HG02798 (cell line): ENCODE measurements at regions not wholly inside any gene's neighbourhood (a gene's known extent, or its start where the extent isn't known, plus 50 kb on each side); places are given as distances from the start of the nearest gene placed in this dataset.
"Not testable (repeated sequence)": the region's sequence is repeated elsewhere in the genome, so short reads cannot be mapped to it uniquely, and the experiment has no call there.

ENCODE experiments used
- ATAC-seq: cut with Tn5 transposase; IDR thresholded peaks from one replicate; pipeline ENCODE4 v1.9.1; 2021; ENCODE audit warnings: mild to moderate bottlenecking; ENCODE audit not compliant: unreplicated experiment, poor library complexity

DNA sequence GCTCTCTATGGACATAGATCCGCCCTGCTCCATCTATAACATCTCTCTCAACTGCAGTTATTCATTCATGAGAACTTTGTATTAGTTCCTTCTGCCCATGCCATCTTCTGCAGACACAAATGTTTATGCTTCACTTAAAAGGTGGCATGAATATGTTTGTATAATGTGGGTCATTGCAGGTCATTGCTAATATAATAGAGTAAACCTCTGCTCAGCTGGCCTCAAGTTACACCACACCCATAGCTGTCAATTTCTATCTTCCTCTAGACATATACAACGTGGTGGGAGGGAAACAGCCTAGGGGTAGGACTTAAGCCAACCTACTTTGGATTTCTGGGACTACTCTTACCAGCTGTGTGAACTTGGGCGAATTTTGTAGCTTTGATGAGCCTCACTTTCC is 129.8 kb downstream of the ATXN3L start:
- no peak for ATAC-seq

DNA sequence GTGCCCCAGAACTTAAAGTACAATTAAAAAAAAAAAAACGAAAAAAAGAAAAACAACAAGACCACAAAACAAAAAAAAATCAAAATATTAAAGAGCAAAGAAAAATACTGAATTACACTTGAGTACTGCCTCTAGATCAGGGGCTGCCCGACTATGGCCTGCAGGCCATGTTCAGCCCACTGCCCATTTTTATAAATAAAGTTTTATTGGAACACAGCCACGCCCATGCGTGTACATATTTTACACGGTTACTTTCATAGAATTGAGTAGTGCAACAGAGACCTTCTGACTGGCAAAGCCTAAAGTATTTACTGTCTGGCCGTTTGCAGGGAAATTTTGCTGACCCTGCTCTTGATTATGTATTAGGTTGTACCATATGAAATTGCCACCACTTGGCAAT is 130.5 kb downstream of the ATXN3L start:
- ATAC-seq, result no peak

- ATAC-seq, result no peak
Observed at GRCh38 chrX:13188731-13189309, 131.0 kb downstream of the ATXN3L start.

GRCh38 chrX:13186643-13187042 is 133.2 kb downstream of the ATXN3L start:
- ATAC-seq, result not testable (repeated sequence)

DNA sequence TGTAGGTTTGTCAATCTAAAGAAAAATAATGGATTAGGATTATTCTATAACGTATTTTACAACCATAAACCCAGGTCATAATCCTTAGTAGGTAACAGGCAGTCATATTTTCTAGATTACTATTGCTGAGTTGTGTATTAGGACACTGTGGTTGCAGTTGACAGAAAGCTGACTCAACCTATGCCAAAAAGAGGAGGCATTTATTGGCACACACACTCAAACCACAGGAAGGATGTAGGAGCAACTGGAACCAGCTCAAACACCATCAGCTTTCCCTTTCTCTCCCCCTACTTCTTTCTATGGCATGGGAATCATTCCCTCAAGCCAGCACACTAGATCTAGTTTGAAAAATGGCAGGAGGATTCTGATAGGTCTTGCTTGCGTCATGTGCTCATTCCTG is 136.4 kb upstream of the FAM9C start:
- ATAC-seq, result no peak

DNA sequence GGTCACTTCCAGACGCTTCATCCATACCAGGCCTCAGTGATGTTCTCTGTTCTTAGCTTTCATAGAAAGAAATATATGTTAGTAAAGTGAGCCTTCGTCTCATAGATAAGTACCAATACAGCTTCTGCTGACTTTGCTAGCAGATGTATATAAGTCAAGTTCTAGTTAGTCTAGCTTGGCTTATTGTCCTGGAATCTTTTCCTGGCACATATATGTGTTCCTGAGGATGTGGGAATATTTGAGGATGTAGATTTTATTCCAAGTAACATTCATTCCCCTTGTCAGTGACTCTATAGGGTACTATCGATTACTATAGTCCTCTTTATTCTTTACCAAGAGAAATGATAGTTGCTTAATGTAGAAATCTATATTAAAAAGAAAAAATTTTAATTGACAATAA is 135.2 kb upstream of the FAM9C start:
- ATAC-seq, result no peak

DNA sequence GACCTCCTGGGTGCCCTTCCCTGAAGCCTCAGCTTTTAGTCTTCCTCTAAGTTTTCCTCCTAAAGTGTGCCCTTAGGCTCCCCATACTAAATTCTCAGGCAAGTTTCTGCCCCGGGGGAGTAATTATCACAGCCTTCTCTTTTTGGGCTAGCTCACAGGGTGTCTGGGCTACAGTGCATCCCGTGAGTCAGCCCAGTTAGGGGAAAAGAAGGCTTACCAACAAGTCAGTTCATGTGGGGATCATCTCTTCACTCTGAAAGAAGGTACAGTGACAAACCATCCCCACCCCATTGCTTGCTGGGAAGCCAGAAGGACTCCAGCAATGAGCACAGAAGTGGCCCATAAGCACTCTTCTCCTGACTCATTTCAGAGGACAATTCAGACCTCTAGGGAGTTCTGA is 134.7 kb upstream of the FAM9C start:
- ATAC-seq, result no peak

DNA sequence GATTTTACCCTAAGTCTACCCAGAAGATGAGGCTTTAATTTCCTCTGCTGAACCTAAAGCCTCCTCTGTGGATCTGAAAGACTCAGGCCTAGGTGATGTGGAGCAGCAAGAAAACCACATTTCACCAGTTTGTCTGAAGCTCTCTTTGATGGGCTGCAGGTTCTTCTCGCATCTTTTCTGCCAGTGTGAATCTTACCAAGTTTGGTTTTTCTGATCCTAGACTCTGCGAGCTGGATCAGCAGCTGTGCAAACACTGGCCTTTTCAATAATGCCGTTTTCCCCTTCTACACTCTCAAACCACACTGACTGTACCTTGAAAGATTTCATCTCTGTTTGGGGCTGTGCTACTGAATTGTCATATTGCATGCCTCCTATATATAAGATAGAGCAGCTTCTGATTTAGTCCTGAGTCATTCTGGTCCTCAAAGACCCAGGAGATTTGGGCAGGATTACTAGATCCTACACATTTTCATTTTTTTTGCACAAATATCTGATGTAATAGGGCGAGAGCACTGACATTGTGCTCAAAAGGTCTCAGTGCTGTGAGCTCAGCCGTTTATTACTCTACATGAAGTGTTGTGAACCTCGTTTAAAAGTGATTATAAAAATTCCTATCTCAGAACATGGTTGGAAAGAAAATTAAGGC is 133.6 kb upstream of the FAM9C start:
- ATAC-seq, result no peak

- ATAC-seq, result no peak
Observed at GRCh38 chrX:13175056-13175455, 130.6 kb upstream of the FAM9C start.

DNA sequence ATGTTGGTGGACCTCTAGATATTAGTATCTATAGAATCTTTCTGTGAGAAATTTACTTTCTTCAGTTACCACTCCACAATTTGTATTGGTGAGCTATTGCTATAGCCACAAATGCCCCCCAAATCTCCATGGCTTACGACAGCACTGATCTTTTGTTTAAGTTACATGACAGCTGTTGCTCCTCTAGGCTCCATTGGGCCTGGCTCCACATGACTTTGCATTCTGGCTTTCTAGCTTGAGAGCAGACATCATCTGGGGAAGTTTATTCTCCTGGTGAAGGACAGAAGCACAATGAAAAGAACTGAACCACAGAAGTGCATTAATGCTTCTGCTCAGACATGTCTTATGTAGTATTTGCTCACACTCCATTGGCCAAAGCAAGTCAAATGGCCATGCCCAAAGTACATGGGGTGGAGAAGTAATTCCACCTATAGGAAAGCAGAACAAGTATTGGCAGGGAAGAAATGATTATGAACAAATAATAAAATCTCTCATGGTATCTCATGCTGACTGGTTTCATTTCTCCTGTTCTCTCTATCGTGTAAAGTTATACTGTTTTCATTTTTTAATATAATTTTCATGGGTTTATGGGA is 126.6 kb upstream of the FAM9C start:
- ATAC-seq, result no peak

DNA sequence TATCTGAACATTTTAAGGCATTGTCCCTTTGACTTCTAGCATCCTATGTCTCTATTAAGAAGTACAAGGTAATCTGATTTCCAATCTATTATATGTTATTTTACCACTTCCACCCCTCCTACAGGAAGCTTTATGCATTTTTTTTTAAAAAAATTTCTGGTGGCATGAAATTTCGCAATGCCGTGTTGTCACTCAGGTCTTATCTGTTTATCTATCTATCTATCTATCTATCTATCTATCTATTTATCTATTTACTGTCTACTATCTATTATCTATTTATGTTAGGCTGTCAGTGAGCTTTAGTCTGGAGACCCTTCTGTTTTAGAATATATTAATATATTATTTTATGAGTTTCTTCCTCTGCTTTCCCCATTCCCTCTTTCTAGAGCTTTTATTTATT is 125.3 kb upstream of the FAM9C start:
- no peak for ATAC-seq

DNA sequence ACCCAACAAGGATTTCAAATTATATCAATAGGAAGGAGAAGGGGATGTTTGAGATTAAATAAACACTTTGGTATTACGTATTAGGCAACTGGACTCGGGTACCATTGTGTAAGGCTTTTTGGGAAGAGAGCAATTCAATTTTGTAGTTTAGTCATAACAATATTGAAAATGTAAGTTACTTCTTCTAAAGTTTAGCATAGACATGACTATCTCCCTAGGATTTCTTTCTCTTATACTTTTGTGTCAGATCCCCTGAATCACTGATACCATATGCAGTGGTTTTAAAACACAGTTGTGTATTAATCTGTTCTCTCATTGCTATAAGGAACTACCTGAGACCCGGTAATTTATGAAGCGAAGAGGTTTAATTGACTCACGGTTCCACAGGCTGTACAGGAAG is 123.8 kb upstream of the FAM9C start:
- ATAC-seq, result no peak

DNA sequence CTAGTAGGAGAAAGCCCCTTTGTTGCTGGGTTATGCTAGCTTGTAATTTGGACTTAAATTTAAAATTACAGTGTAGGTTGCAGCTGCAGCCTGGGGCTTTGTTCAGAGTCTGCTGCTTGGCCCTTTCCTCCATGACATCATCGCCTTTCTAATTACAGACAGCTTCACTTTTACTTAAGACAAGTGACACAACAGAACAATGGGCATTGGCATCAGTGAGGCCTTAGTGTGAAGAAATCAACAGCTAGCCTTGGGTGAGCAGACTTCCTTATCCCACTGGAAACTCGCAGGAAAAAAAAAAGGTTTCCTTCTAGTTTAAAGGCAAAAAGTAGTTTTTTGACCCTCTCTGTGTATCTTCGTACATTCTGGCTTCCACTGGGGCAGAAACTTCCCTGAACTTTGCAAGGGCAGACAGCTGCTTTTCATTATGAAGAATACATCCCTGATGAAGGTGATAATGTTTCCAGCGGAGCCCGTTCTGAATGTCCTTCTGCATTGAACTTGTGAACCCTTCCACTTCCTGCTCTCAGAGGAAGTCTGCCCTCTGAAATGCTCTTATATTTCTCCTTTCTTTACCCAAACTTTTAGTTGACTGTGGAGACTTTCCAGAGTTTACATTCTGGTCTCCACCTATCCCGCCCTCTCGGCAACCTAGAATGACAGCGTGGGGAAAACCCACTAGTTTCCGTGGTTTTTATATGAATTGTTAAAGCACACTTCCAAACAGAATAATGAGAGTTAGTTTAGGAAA is 123.2 kb upstream of the FAM9C start:
- no peak for ATAC-seq

- ATAC-seq, result no peak
Observed at GRCh38 chrX:13165266-13166189, 121.1 kb upstream of the FAM9C start.

DNA sequence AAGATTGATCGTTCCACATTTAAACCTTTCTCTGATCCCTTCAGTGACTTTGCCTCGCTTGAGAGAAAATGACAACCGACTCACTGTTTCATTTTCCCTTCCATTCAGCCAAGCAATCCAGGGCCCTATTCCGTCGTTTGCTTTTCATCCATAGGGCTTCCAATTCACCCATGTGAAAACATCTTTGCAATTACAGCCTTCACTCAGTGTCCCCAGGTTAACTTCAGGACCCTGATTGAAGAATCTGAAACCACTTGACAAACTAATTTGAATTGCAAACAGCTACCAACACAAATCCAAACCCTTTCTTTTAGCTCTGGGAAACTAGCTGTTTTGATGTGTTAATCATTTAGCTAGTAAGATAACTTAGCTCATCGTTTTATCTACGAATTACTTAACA is 120.2 kb upstream of the FAM9C start:
- no peak for ATAC-seq

DNA sequence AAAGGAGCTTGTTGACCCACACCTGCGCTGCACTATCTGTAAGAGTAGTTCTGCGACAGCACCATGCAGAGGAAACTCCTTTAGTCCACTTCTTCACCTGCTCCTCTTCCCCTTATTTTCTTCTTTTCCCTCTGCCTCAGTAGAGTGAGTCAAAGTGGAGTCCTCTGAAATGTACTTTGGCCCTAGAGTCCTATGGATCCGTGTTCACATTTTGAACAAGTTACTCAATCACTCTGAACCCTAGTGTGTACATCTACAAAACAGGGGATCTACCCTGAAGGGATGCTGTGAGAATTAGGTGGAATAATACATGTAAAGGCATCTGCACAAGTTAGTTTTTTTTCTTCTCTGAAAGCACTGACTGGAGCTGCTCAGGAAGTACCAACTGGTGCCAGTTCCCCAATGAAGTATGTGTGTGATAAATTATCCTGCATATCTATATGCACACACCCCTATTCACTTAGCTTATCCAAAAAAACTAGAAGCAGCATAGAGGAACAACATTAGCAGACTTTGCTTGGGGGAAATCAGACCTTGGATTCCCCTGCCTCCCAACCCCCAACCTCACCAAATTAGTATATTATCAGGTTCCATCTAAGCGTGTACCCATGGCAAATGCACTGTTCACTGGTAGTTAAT is 118.5 kb upstream of the FAM9C start:
- ATAC-seq, result no peak

DNA sequence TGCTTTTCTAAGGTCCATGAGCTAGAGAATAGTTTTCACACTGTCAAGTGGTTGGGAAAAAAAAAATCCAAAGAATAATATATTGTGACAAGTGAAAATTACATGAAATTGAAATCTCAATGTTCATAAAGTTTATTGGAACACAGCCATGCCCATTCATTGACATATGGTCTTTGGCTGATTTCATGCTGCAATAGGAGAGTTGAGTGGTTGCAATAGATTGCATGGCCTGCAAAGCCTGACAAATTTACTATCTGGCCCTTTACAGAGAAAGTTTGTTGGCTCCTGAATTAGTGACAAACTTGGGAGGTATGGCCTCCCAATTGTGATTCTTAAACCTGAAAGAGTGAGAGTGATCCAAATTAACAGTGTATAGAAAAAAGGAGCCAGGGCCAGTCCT is 115.5 kb upstream of the FAM9C start:
- no peak for ATAC-seq

GRCh38 chrX:13158911-13159310 is 114.5 kb upstream of the FAM9C start:
- ATAC-seq, result no peak

GRCh38 chrX:13155550-13155949 is 111.1 kb upstream of the FAM9C start:
- not testable (repeated sequence) for ATAC-seq

DNA sequence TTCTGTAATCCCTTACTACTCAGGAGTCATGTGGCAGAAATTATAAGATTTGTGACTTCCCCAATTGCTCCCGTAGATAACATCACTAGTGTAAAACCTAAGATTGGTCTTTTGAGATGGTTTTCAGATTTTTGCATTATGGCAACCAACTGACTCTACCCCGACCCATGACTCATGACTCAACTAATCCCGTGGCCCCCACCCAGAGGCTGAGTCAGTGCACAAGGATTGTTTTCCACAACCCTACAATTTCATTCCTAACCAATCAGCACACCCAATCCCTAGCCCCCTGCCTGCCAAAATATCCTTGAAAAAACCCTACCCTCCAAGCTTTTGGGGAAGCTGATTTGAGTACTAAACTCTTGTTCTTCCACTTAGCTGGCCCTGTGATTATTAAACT is 109.4 kb upstream of the FAM9C start:
- ATAC-seq, result no peak
